SK-N-MC (cell line): ENCODE measurements at regions not wholly inside any gene's neighbourhood (a gene's known extent, or its start where the extent isn't known, plus 50 kb on each side); places are given as distances from the start of the nearest gene placed in this dataset.

Experiments used
- DNase-seq: peaks from one replicate; pipeline ENCODE4 v3.0.0-alpha.2; 2011; ENCODE audit warnings: low read depth, low spot score
- H3K27ac ChIP-seq: fragments of 200-600 bp; sonication (generic); 2 replicates; pipeline ENCODE4 v1.5.1; 2016; ENCODE audit warnings: mixed run types
- H3K36me3 ChIP-seq: fragments of 200-600 bp; sonication (generic); 2 replicates; pipeline ENCODE4 v1.6.1; 2017; ENCODE audit warnings: antibody characterized with exemption, low read length, mixed read lengths; ENCODE audit not compliant: insufficient read depth
- H3K4me3 ChIP-seq: fragments of 200-600 bp; sonication (generic); 2 replicates; pipeline ENCODE4 v1.5.1; 2016
- H3K9ac ChIP-seq: fragments of 200-600 bp; sonication (generic); 2 replicates; pipeline ENCODE4 v1.8.0; 2017; ENCODE audit warnings: mixed run types, mixed read lengths; ENCODE audit not compliant: insufficient read length
- H3K9me3 ChIP-seq: fragments of 200-600 bp; sonication (generic); 2 replicates; pipeline ENCODE4 v1.6.1; 2017; ENCODE audit warnings: low read depth, mild to moderate bottlenecking, antibody characterized with exemption, low read length, moderate library complexity, mixed read lengths
- EZH2 ChIP-seq: fragments of 200-600 bp; sonication (generic); IDR thresholded peaks from one replicate; pipeline ENCODE4 v1.6.1; 2017; ENCODE audit warnings: antibody characterized with exemption
- FOXP2 ChIP-seq: optimal IDR thresholded peaks from 2 replicates; pipeline ENCODE3; 2011; ENCODE audit warnings: mild to moderate bottlenecking, moderate library complexity; ENCODE audit not compliant: insufficient read depth; ENCODE audit errors: extremely low read length, control extremely low read depth
- POLR2AphosphoS5 ChIP-seq: IDR thresholded peaks from 2 replicates; pipeline ENCODE4 v1.6.1; 2012; ENCODE audit warnings: mild to moderate bottlenecking, low read depth, low read length, borderline replicate concordance

DNA sequence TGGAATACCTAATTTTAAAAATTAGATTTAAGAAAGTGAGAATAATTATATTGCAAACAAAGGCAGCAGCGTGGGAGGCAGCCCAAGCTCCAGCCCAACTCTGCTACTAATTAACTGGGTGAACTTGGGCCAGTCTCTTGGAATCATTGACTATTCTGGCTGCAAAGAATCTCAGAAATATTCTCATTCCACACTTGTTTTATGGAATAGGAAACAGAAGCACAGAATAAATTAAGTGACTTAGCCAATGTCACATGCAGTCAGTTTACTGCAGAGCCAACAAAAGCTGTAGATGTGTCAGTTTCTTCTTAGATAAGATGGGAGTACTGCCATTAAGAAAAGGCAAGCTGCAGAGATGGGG, 132.6 kb upstream of the FAM9B start:
- no peak overlapping the region for H3K4me3 ChIP-seq
- no peak for DNase-seq
- H3K9ac ChIP-seq, result no peak overlapping the region
- no peaks in the 10 kb centered on the region for H3K36me3 ChIP-seq
- H3K9me3 ChIP-seq, result no peaks in the 10 kb centered on the region
- TF ChIP-seq POLR2AphosphoS5 (no peak), FOXP2 (no peak)
- no peak overlapping the region for H3K27ac ChIP-seq

DNA sequence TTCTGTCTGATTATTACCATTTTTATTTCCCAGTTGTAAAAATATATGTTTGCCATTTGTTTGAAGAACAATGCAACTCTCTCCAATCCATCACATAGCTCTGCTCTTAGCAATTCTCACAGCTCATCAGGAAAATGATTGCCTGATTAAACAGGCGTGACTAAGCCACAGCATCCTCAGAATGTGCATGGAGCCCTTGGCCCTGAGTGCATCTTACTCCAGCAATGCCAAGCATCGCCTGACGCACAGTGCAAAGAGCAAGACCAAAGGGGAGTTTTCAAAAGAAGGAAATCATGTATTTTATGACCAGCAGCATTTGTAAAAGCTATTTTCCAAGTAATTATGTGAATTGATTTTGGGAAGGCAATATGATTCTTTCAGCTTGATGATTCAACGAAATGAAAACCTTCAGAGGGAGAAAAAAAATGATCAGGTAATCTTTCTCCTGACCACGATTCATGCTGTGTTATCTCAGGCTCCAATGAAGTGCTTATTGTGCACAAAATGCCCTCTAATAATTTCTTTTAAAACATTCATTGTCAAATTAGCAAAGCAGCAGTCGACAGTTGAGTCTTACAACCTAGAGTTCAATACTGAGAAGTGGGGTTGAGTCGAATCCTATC, 138.0 kb upstream of the FAM9B start:
- TF ChIP-seq EZH2 (no peak), FOXP2 (no peak), POLR2AphosphoS5 (no peak)
- no peak for DNase-seq

DNA sequence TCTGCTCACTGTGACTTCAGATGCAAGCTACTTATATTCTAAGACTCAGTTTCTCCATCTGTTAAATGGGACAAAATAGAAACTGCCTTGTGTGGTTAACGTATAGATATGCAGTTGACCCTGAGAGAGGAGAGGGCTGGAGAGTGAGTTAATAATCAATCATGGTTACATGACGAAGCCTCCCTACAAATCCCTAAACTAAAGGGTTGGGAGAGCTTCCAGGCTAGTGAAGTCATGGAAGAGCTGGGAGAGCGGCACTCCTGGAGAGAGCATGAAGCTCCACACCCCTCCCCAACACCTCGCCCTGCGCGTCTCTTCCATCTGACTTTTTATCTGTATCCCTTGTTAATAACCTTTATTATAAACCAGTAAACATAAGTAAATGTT, 138.5 kb upstream of the FAM9B start:
- H3K4me3 ChIP-seq, result no peak overlapping the region
- H3K9me3 ChIP-seq, result no peaks in the 10 kb centered on the region
- no peaks in the 10 kb centered on the region for H3K36me3 ChIP-seq
- TF ChIP-seq FOXP2, result no peak
- no peak for TF ChIP-seq EZH2
- TF ChIP-seq POLR2AphosphoS5, result no peak
- no peak overlapping the region for H3K9ac ChIP-seq
- H3K27ac ChIP-seq, result no peak overlapping the region
- no peak for DNase-seq

More for the DNA sequence above, 138.0 kb upstream of the FAM9B start:
- Histone ChIP-seq H3K4me3 (no peak overlapping the region), H3K36me3 (no peaks in the 10 kb centered on the region), H3K27ac (no peak overlapping the region), H3K9ac (no peak overlapping the region), H3K9me3 (no peaks in the 10 kb centered on the region)

DNA sequence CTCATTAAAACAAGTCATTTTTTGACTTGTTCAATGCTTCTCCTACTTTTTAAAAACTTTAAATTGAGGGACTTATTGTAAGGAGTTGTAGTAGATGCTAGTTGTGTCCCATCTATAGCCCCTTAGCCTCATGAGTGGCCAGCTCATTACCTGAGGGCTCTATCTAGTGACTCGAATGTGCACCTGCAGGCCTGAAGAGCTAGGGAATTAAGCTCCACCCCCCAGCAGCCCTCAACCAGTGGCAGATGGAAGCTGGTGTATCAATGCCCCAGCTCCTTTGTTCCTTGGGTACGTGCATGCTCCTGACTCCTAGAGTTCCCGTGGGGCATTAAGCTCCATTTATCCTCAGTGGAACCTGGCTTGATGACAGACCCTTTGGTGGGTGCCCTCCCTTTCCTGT, 146.7 kb upstream of the FAM9B start:
- Histone ChIP-seq H3K27ac (no peak overlapping the region), H3K9me3 (no peaks in the 10 kb centered on the region), H3K9ac (no peak overlapping the region), H3K4me3 (no peak overlapping the region), H3K36me3 (no peaks in the 10 kb centered on the region)
- TF ChIP-seq FOXP2 (no peak), POLR2AphosphoS5 (no peak), EZH2 (no peak)
- DNase-seq, result no peak

DNA sequence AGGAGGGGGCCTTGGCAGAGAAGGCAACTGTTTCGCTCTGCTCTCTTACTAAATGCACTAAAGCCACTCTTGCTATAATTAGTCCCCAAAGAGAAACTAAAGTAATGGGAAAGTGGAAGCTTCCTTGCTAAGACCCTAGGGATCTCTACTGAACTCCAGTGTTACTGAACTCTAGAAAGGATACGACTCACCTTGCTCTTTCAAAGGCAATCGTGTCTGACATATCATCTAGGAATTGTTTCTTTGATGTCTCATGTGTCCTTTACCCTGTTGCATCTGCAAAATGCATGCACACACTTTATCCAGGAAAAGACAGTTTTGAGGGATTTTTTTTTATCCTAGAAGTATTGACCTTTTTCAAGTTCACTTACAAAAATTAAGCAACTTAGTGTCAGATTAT, 148.1 kb upstream of the FAM9B start:
- TF ChIP-seq EZH2, result no peak
- TF ChIP-seq POLR2AphosphoS5, result no peak
- TF ChIP-seq FOXP2, result no peak
- no peak overlapping the region for H3K4me3 ChIP-seq
- DNase-seq, result no peak
- H3K9me3 ChIP-seq, result no peaks in the 10 kb centered on the region
- H3K36me3 ChIP-seq, result no peaks in the 10 kb centered on the region
- no peak overlapping the region for H3K27ac ChIP-seq
- no peak overlapping the region for H3K9ac ChIP-seq

DNA sequence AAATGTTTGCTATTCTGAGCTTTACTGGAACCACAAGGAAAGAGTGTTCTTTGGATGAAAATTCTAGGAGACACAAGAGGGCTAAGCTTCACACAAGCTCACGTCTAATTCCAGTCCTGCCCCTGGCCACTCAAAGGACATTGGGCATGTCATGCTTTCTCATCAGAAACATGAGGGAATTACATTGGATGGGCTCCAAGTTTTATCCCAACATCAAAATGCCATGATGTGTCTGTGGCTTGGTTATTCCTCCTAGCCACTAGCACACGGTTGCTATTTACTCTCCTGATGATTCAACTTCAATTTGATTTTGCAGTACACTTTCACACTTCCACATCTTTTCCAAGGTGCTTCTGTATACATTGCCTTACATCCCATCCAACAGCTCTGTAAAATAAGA, 149.6 kb upstream of the FAM9B start:
- Histone ChIP-seq H3K36me3 (no peaks in the 10 kb centered on the region), H3K9me3 (no peaks in the 10 kb centered on the region), H3K27ac (no peak overlapping the region)

DNA sequence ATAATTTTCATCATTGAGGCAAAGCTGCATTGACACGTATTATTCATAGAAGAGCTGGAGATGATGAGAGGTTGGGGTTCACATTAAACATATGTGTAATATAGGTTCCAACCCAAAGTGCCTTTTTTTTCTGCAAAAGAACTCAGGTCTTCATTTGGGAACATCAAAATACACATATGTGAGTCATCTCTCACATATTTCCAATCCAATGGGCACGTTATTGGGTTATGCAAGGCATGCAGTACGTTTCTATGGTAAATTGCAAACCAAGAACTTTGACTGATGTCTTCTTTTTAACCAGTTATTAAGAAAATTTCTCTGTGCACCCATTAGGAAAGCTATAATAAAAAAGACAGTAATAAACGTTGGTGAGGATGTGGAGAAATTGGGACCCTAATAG, 150.3 kb upstream of the FAM9B start:
- H3K4me3 ChIP-seq, result no peak overlapping the region
- TF ChIP-seq POLR2AphosphoS5 (no peak), FOXP2 (no peak), EZH2 (no peak)
- DNase-seq, result no peak

More for the DNA sequence above, 149.6 kb upstream of the FAM9B start:
- Histone ChIP-seq H3K9ac (no peak overlapping the region), H3K4me3 (no peak overlapping the region)
- DNase-seq, result no peak
- TF ChIP-seq FOXP2, result no peak
- TF ChIP-seq POLR2AphosphoS5, result no peak
- no peak for TF ChIP-seq EZH2

DNA sequence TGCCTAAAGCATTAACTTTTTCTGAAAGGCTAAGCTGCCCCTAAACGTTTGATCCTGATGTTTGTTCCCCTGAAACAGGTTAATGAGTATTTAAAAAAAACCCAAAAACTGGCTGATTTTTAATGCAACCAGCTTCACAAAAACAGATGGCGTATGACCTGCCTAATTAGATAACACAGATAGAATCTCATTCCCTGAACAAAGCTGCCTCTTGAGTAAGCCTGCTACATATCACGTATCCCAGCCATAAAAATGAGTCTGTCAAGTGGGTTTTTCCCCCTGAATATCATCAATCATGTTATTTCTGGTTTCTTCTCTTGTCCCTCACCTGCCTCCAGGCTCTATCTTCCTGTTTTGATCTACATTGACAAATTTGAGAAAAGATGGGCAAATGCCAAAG, 154.2 kb upstream of the FAM9B start:
- H3K9me3 ChIP-seq, result no peaks in the 10 kb centered on the region
- H3K27ac ChIP-seq, result no peak overlapping the region
- no peak for TF ChIP-seq EZH2
- TF ChIP-seq POLR2AphosphoS5, result no peak
- no peak for TF ChIP-seq FOXP2
- no peak for DNase-seq
- H3K9ac ChIP-seq, result no peak overlapping the region
- no peak overlapping the region for H3K4me3 ChIP-seq
- no peaks in the 10 kb centered on the region for H3K36me3 ChIP-seq

More for the DNA sequence above, 150.3 kb upstream of the FAM9B start:
- Histone ChIP-seq H3K27ac (no peak overlapping the region), H3K9ac (no peak overlapping the region), H3K36me3 (no peaks in the 10 kb centered on the region), H3K9me3 (no peaks in the 10 kb centered on the region)

DNA sequence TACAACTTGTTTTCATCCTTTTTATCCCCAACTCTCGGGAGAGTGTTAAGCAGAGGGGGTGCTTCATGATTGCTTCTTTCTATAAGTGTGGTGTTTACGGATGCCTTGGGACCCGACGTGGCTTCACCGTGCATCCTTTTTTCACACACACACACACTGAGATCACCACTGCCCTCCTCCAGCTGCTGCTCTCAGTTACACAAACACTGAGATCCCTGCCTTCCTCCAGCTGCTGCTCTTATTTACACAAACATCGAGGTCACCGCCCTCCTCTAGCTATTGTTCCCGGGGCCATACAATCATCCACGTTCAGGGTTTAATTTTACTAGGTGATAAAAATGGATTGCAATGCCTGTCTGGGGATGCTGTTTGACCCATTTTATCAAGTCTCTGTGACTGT, 155.4 kb upstream of the FAM9B start:
- Histone ChIP-seq H3K9ac (no peak overlapping the region), H3K4me3 (no peak overlapping the region), H3K27ac (no peak overlapping the region), H3K36me3 (no peaks in the 10 kb centered on the region), H3K9me3 (no peaks in the 10 kb centered on the region)
- no peak for TF ChIP-seq FOXP2
- no peak for TF ChIP-seq EZH2
- TF ChIP-seq POLR2AphosphoS5, result no peak
- DNase-seq, result no peak
